BLaER1 (cell line): ENCODE measurements at regions not wholly inside any gene's neighbourhood (a gene's known extent, or its start where the extent isn't known, plus 50 kb on each side); places are given as distances from the start of the nearest gene placed in this dataset.
"Not testable (repeated sequence)": the region's sequence is repeated elsewhere in the genome, so short reads cannot be mapped to it uniquely, and the experiment has no call there.

ENCODE experiments used
- H3K27ac ChIP-seq: shearing (Covaris generic); formaldehyde crosslinking; 2 replicates; pipeline ENCODE4 v1.8.1; 2022
- H3K27me3 ChIP-seq: shearing (Covaris generic); formaldehyde crosslinking; 2 replicates; pipeline ENCODE4 v1.8.1; 2022
- H3K36me3 ChIP-seq: shearing (Covaris generic); formaldehyde crosslinking; 2 replicates; pipeline ENCODE4 v1.8.1; 2022
- H3K4me1 ChIP-seq: shearing (Covaris generic); formaldehyde crosslinking; 2 replicates; pipeline ENCODE4 v1.8.1; 2022
- H3K4me2 ChIP-seq: shearing (Covaris generic); formaldehyde crosslinking; 2 replicates; pipeline ENCODE4 v1.8.1; 2022
- H3K4me3 ChIP-seq: shearing (Covaris generic); formaldehyde crosslinking; 2 replicates; pipeline ENCODE4 v1.8.1; 2022
- H3K9ac ChIP-seq: shearing (Covaris generic); formaldehyde crosslinking; 2 replicates; pipeline ENCODE4 v1.8.1; 2022
- H3K9me3 ChIP-seq: shearing (Covaris generic); formaldehyde crosslinking; 2 replicates; pipeline ENCODE4 v1.8.1; 2022
- H4K20me1 ChIP-seq: shearing (Covaris generic); formaldehyde crosslinking; 2 replicates; pipeline ENCODE4 v1.8.1; 2022
- Cebpa-rat ChIP-seq: shearing (Covaris generic); IDR thresholded peaks from 2 replicates; pipeline ENCODE4 v1.8.1; 2022

- not testable (repeated sequence) for H4K20me1 ChIP-seq, H3K4me1 ChIP-seq, H3K27ac ChIP-seq, H3K27me3 ChIP-seq, H3K4me2 ChIP-seq, H3K4me3 ChIP-seq, H3K9ac ChIP-seq, H3K9me3 ChIP-seq, H3K36me3 ChIP-seq
Observed at GRCh38 chrX:153266140-153266539, 55.4 kb downstream of the PNMA6F start.

- H3K4me1 ChIP-seq, H3K4me3 ChIP-seq, H3K4me2 ChIP-seq, H3K36me3 ChIP-seq, H4K20me1 ChIP-seq, H3K27me3 ChIP-seq, H3K27ac ChIP-seq, H3K9me3 ChIP-seq, H3K9ac ChIP-seq: not testable (repeated sequence)
Observed at GRCh38 chrX:153260468-153260867, 61.1 kb downstream of the PNMA6F start.

GRCh38 chrX:153253239-153253638 lies 68.3 kb downstream of the PNMA6F start:
- peaks cover 17% of the 10 kb centered on the region for H3K27me3 ChIP-seq
- H3K4me3 ChIP-seq, H3K27ac ChIP-seq, H3K9me3 ChIP-seq, H3K4me1 ChIP-seq, H4K20me1 ChIP-seq, H3K9ac ChIP-seq, H3K36me3 ChIP-seq, H3K4me2 ChIP-seq: not testable (repeated sequence)

GRCh38 chrX:153252378-153253129 lies 69.0 kb downstream of the PNMA6F start:
- not testable (repeated sequence) for H3K36me3 ChIP-seq, H3K9me3 ChIP-seq, H3K4me3 ChIP-seq, H3K9ac ChIP-seq, H3K27ac ChIP-seq, H3K4me2 ChIP-seq, H4K20me1 ChIP-seq, H3K4me1 ChIP-seq
- H3K27me3 ChIP-seq = peaks cover 22% of the 10 kb centered on the region

- H3K4me2 ChIP-seq, H3K4me1 ChIP-seq, H3K9ac ChIP-seq, H3K9me3 ChIP-seq, H4K20me1 ChIP-seq, H3K36me3 ChIP-seq, H3K27ac ChIP-seq, H3K4me3 ChIP-seq: not testable (repeated sequence)
- H3K27me3 ChIP-seq = peaks cover 27% of the 10 kb centered on the region
Observed at GRCh38 chrX:153251952-153252351, 69.6 kb downstream of the PNMA6F start.

GRCh38 chrX:153250762-153251161 lies 70.8 kb downstream of the PNMA6F start:
- H3K36me3 ChIP-seq, H3K4me3 ChIP-seq, H3K4me1 ChIP-seq, H3K27ac ChIP-seq, H4K20me1 ChIP-seq, H3K9ac ChIP-seq, H3K9me3 ChIP-seq, H3K4me2 ChIP-seq: not testable (repeated sequence)
- peaks cover 39% of the 10 kb centered on the region for H3K27me3 ChIP-seq

GRCh38 chrX:153245288-153245731 lies 66.2 kb downstream of the MAGEA1 start:
- no peak for TF ChIP-seq Cebpa-rat
- no peaks in the 10 kb centered on the region for H4K20me1 ChIP-seq
- no peaks in the 10 kb centered on the region for H3K4me1 ChIP-seq
- H3K27me3 ChIP-seq = peaks cover 94% of the 10 kb centered on the region
- no peak overlapping the region for H3K9ac ChIP-seq
- no peak overlapping the region for H3K4me2 ChIP-seq
- H3K4me3 ChIP-seq = no peak overlapping the region
- no peaks in the 10 kb centered on the region for H3K36me3 ChIP-seq
- H3K27ac ChIP-seq = no peak overlapping the region
- no peaks in the 10 kb centered on the region for H3K9me3 ChIP-seq

GRCh38 chrX:153244767-153245166 lies 65.7 kb downstream of the MAGEA1 start:
- Histone ChIP-seq H4K20me1 (no peaks in the 10 kb centered on the region), H3K9me3 (no peaks in the 10 kb centered on the region), H3K27me3 (peaks cover 97% of the 10 kb centered on the region), H3K4me1 (no peaks in the 10 kb centered on the region), H3K27ac (no peak overlapping the region), H3K4me2 (no peak overlapping the region), H3K9ac (no peak overlapping the region), H3K36me3 (no peaks in the 10 kb centered on the region), H3K4me3 (no peak overlapping the region)
- TF ChIP-seq Cebpa-rat = no peak

GRCh38 chrX:153238361-153238760 lies 59.3 kb downstream of the MAGEA1 start:
- Histone ChIP-seq H3K27me3 (peaks cover 79% of the 10 kb centered on the region), H3K4me1 (no peaks in the 10 kb centered on the region), H3K9me3 (no peaks in the 10 kb centered on the region), H3K4me3 (no peak overlapping the region), H3K4me2 (no peak overlapping the region), H3K9ac (no peak overlapping the region), H3K27ac (no peak overlapping the region), H4K20me1 (no peaks in the 10 kb centered on the region), H3K36me3 (no peaks in the 10 kb centered on the region)
- TF ChIP-seq Cebpa-rat = no peak
